ENCODE measurements at regions not wholly inside any gene's neighbourhood (a gene's known extent, or its start where the extent isn't known, plus 50 kb on each side); places are given as distances from the start of the nearest gene placed in this dataset.
"Not testable (repeated sequence)": the region's sequence is repeated elsewhere in the genome, so short reads cannot be mapped to it uniquely, and the experiment has no call there.

DNA sequence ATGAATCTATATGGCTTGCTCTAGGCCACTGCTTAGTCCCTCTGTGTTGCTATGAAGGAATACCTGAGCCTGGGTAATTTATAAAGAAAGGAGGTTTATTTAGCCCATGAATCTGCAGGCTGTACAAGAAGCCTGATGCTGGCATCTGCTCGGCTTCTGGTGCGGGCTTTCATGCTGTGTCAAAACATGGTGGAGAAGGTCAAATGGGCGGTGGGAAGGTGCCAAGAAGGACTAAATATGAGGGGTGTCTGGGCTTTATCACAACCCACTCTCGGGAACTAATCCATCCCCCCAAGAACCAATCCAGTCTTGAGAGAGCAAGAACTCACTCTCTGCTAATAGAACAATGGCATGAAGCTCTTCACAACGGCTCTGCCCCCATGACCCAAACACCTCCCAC, 481.6 kb downstream of the EIPR1 start:
- no peak for DNase-seq (ENCODE audit: low read depth)

DNA sequence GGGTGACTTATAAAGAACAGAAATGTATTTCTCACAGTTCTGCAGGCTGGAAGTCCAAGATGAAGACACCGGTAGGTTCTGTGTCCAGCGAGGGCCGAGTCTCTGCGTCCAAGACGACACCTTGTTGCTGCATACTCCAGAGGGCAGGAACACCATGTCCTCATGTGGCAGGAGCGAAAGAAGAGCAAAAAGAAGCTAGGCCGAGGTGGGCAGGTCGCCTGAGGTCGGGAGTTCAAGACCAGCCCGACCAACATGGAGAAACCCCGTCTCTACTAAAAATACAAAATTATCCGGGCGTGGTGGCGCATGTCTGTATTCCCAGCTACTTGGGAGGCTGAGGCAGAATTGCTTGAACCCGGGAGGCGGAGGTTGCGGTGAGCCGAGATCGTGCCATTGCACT, 483.6 kb downstream of the EIPR1 start:
- DNase-seq (ENCODE audit: low read depth) = not testable (repeated sequence)

DNA sequence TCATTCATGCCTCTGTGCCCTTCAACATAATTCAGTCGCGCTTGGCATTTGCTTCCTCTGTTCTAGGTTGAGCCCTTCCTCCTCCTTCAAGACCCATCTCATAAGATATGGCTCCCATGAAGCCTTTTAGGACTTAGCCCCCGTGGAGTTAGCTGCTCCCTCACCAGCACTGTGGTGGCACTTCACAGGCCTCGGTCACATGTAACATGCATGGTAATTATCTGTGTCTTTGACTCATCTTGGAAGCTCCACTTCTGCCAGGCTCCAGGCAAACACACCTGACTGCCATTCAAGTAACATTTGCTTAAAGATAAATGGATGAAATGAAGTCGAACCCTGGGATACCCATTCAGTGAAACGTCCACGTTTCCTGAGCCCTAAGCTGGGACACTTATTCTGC, 484.7 kb downstream of the EIPR1 start:
- no peak for DNase-seq (ENCODE audit: low read depth)

DNA sequence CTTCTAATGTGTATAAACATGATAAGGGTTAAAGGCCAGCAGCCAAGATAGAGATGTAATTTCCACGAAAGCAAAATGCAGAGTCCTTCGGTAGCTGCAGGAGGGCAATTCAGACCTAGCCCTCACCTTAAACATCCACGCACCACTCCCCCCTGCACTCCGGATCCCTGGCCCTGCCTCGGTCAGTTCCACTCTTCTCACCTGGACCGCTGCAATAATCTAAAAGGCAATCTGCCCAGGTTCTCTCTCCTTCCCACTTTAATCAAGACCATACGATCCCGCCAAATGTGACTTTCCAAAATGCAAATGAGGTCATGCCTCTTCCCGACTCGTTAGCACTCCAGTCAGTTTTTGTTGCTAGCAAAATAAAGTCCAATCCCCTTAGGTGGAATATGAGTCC, 485.2 kb downstream of the EIPR1 start:
- no peak for DNase-seq (ENCODE audit: low read depth)

DNA sequence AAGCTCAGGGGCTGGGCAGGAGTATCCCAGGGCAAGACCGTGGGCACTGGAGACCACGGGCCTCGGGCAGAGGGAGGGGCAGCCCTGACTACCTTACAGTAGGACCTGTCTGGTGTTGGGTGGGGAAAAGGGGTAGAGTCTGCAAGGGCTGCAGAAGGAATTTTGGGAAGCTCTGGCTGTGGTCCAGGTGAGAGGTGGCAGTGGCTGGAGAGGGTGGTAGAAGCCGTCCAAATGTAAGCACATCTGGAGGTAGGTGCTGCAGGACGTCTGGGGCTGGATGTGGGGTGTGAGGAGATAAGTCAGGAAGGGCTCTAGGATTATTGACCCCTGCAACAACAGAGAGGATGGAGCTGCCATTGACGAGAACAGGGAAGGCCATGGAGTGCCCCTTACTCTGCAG, 486.7 kb downstream of the EIPR1 start:
- no peak for DNase-seq (ENCODE audit: low read depth)

DNA sequence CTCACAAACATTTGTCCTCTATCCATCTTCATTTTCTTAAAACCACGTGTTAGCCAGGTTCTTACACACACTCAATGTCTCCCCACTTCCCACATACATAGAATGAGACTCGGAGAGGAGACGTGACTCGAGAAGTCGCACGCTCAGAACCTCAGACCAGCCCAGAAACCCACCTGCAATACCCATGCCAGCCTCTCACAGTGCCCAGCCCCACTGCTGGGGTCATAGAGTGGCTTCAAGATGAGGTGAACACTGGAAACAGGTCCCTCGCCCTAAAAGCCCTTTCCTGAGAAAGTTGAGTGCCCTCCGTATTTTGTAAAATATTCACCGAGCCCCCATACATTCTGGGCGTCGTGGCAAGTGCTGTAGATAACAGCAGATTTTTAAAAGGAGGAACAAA, 487.4 kb downstream of the EIPR1 start:
- no peak for DNase-seq (ENCODE audit: low read depth)

DNA sequence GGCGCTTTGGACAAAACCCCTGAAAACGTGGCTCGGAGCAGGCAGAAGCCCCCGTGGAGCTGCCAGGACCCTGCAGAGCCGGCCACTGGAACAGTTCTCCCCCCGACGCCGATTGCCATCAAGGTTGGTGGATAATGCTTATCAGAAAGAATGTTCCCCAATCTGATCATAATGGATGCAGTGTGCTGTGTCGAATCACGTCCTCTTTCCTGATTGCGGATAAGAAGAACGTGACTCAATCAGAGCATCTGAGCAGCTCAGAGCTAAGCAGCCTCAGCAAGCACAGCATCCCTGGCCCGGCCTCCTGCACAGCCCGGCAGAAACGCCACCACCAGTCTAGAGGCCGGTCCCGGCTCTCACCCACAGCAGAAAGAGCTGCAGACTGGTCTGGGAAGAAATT, 488.0 kb downstream of the EIPR1 start:
- DNase-seq (ENCODE audit: low read depth) = no peak

DNA sequence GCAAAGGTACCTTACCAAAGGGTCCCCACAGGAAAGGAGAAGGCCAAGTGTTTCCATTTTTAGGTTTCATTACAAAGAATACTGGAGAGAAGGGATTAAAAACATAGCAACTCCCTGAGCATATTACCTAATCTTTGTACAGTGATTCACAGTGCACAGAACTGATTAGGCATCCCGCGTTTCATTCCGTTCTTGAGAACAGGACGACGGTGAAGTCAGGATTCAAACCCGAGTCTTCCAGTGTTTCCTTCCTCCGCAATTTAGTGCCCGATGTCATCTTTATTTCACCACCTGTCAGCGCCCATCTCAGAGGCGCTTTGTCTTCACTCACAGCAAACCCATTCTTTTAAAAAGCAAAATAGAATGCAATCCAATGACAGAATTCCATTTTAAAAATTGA, 488.5 kb downstream of the EIPR1 start:
- DNase-seq (ENCODE audit: low read depth) = no peak

DNA sequence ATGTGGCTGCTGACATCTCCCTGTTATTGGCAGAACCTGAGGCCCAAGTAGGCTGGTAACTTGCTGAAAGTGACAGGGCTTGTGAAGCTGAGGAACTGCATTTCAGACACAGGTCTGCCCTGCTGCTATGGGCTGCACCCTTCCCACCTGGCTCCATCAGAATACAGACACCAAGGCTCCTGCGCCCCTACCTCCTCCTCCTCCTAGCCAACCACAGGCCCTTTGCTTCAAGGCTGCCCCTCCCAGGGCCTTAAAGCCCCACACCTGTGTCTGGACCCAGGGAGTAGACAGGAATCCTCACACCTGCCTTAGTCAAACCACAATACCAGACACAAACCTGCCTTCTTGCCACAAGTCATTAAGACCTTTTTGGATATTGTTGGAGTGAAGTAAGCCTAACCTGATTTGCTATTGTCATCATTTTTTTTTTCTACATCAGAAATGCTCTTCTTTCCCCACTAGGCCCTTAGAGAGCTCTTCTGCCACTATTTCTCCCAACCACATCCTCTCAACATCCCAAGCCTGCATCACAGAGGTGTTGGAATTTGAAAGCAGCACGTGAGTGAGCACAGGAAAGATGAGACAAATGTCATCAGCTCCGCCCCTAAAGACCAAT, 489.7 kb downstream of the EIPR1 start:
- DNase-seq (ENCODE audit: low read depth) = no peak

DNA sequence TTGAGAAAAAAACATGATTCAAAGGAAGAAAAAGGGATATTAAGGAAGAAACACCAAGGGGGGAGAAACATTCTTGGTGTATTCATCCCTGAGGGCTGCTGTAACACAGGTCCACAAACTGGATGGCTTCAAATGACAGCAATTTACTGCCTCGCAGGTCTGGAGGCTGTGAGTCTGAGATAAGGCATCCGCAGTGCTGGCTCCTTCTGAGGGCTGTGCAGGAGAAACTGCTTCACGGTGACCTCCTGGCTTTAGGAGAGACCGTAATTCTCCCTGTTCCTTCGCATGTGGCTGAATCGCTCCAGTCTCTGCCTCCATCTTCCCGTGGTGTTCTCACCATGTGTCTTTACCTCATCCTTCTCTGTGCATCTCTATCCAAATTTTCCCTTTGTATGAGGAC, 490.7 kb downstream of the EIPR1 start:
- no peak for DNase-seq (ENCODE audit: low read depth)

DNA sequence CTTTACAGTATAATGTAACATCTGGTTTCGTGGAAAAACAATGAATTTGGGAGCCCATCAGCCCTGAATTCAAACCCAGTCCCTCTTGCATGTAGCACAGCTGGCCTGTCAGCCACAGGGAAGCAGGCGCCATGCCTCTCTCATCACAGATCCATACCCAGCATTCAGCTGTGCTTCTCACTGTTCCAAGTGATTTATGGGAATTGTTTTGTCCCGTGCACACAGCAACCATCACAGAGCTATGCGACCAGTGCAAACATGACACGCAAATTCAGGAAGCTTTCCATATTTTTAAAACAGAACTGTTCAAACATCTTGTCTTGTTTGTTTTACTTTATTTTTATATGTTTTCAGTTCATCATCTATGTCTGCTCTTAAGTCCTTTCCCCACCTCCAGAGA, 496.1 kb downstream of the EIPR1 start:
- no peak for DNase-seq (ENCODE audit: low read depth)

DNA sequence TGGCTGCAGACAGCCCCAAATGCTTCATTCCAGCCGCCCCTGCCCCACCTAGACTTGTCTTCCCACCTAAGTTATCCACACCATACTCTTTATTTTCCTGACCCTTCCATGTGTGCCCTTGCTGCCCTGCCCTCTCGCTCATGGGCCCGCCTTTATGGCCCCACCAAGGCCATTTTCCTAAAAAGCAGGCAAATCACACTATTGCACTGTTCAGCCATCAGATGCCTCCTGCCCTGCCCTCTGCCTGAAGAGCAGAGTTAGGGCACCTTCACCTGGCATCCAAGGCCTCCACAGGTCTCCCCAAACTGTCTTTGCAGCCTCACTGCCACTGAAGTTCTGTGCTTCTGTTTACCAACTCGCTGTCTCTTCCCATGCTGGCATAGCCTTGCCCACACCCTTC, 496.7 kb downstream of the EIPR1 start:
- no peak for DNase-seq (ENCODE audit: low read depth)

DNA sequence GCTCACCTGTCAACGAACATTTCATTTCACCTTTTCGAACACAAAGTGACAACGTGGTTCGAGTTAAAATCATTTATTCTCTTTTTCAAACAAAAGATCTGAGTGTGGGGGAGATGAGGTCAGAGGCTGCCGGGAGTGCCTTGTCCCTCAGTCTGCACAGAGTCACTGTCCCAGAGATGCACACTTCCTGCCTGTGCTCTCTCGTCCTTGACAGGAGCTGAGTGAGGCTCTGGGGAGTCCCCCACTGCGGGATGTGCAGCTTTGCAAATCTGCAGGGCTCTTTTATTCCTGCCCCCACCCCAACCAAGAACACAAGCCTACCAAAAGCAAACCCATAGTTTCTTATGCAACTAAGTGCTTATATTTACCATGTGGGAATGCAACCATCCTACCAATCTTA, 497.8 kb downstream of the EIPR1 start:
- DNase-seq (ENCODE audit: low read depth) = no peak

DNA sequence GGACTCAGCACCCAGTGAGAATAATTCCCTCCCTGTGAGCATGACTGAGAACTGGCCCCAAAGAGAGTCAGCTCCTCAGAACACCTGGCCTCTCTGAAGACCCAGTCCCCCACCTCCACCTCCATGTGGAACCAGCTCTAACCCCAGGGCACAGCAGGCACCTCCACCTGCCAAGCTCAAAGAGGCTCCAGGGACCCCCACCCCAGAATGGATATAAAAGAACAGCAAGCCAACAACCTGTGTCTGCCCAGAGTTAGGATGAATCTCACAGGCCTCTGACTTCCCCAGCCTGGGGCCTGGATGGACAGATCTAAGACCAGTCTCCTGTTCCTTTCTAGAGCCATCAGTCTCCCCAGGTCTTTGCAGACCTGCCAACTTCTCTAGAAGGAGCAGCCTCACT, 498.5 kb downstream of the EIPR1 start:
- no peak for DNase-seq (ENCODE audit: low read depth)

DNA sequence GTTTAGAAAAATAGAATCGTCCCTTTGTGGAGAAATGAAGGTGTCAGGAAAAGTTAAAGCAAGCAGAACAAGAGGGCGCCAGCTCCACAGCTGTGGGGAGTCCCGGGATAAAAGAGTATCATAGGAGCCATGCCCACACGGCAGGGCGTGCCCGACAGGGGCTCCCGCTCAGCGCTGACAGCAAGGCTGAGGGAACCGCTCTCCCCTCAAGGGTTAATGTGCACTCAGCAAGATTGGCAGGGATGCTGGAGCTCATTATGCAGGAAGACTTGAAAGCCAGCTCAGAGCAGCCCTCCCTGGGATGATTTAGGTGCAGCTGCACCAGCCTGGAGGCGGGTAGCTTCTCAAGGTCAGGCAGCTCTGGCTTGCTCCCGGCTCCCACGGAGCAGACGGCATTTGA, 500.2 kb downstream of the EIPR1 start:
- DNase-seq (ENCODE audit: low read depth) = no peak

DNA sequence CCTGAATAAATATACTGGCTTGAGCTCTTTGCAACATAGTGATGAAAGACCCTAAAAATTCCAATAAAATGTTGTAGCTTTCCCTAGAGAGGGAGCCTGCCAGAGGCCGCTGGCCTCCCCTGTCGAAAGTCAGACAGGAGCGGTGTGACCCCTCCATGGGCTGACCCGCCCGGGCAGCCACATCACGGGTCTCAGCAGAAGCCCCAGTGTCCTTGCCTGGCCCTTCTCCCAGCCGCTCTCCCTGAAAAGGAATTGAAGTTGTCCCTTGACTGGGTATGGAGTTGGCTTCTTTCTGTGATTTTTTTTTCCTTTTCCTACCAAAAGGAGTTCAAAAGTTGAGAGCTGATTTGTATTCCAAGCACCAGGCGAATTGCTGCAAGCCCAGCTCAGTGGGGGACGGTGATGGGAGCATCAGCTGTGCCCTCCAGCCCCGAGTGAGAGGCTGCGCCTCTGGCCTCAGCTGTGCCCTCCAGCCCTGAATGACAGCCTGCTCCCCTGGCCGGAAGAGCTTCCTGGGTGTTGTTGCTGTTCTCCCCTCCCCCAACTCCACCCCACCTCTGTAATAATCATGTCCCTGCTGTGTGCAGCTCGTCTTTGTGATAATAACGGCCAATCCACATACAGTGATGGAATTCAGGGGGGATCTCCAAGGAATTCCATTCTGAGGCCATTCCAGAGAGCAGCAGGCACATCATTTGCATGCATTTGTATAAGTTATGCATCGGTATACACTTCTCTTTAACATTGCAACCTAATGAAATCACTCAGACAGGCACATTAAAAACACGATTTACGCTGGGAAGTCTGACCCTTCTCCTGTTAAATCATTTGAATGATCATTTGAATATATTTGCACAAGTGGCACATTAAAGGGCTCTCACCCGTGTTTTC, 501.0 kb downstream of the EIPR1 start:
- DNase-seq (ENCODE audit: low read depth) = no peak

DNA sequence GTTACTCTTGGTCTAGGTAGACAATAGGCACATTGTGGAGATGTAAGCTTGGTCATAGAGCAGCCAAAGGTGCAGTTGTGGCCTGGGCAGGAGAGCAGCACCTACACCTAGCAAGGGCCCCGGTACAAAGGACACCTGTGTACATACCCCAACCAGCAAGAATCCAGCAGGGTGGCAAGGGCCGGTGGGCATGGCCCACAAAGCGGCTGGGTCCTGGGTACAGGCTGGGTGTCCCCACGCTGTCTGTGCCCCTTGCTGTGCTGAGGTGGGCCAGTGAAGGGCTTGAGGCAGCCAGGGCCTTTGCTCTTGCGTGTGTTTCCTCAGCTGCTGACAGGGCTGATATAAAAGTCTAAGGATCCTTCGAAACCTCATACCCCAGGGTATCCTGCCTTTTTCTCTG, 501.8 kb downstream of the EIPR1 start:
- no peak for DNase-seq (ENCODE audit: low read depth)

DNA sequence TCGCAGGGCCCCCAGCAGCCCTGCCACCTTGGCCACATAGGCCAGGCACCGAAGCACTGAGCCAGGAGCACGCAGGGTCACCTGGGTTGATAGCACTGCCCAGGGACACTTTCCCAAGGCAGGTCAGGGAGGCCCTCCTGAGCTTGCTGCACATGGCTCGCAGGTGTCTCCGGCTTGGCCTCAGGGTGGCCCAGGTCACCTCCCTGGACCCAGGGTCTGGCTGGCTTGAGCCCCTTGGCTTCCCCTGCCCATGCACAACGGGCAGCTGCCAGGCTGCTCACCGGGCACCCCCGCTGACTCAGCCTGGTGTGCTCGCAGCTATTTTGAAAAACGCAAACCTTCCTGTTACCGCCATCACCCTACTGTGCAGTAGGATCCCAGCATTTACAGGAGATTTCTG, 502.3 kb downstream of the EIPR1 start:
- DNase-seq (ENCODE audit: low read depth) = no peak

DNA sequence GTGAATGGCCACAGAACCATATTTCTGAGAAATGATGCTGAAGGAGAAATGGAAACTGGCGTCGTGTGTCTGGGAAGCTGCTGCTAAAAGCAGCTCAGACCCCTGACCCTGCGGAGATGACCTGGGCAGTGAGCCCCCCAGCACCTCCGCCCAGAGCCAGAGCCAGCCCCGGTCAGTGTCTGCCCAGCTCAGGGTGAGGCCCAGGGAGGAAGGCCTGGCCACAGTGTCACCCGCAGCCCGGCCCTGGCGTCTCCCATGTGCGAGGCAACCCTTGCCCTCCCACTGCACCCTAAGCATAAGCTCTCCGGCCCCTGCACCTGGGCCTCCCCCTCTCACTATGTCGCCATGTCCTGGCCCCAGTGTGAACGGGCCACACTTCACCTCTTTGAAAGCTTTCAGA, 502.8 kb downstream of the EIPR1 start:
- no peak for DNase-seq (ENCODE audit: low read depth)

DNA sequence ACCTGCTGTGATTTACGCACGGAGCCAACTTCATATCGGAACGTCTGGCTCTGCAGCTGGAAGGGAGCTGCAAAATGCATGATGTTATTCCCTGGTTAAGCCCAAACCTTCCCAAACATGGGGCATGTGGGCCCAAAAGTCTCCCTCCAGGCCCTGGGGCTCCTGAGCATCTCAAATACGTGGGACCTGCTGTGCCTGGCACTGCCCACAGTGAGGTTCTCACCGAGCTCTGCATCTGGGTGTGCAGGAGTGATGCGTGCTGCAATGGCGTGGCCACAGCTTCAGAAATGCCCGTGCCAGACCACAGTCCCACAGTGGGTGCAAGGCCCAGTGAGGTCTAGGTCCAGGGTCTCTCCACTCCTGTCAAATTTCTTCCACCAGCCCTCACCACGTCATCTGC, 503.3 kb downstream of the EIPR1 start:
- DNase-seq (ENCODE audit: low read depth) = no peak

DNA sequence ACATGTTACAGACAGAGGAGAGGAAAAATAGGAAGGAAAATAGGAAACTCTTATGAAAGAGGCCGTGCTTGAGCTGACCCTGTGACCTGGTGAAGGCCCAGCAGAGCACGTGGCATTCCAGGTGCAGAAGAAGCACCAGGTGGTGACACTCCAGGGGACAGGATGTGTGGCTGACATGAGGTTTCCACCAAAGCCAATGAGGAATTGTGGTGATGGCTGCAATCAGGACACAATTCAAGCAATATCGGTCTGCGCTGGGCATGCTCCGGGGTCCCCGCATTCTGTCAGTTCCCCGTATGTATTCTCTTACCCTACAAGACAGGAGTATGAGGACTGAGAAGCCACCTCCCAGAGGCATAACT, 504.2 kb downstream of the EIPR1 start:
- DNase-seq (ENCODE audit: low read depth) = no peak

DNA sequence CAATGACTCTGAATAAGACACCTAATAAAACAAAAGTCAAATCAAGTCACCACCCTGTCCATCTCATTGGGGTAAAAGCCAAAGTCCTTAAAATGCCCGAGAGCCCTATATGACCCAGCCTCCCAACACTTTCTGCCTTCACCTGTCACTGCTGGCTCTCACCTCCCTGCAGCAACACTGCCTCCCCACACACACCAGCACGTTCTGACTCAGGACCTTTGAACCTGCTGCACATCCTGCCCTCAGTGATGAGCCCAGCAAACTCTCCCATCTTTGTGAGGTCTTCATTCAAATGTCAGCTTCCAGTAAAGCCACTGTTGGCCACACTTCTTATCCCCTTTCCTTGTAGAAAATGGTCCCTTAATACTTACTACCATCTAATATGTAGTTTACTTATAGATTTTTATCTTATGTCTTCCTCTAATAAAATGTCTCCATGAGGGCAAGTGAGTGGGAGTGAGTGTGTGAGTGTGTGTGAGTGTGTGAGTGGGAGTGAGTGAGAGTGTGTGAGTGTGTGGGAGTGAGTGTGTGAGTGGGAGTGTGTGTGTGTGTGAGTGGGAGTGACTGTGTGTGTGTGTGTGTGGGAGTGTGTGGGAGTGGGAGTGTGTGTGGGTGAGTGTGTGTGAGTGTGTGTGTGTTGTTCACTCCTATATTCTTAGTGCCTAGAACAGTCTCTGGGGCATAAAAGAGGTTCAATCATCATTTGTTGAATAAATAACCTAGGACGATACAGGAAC, 504.7 kb downstream of the EIPR1 start:
- DNase-seq (ENCODE audit: low read depth) = no peak

DNA sequence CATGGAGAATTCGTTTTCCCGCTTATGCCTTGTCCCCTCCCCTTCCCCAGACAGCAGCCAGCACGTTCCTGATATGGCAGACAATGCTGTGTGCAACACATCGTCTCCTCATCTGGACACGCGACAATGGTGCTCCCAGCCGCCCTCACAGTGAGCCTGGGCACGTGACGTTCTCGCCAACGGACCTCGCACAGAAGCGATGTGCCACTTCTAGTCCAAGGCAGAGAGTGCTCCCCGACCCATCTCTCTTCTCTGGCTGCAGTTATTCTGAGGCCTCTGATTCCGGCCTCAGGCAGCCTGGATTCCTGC, 505.4 kb downstream of the EIPR1 start:
- DNase-seq (ENCODE audit: low read depth) = no peak

Measured in stimulated activated CD8-positive, alpha-beta memory T cell treated with anti-CD3 and anti-CD28 coated beads, Interleukin-7, amount 100 ng/mL, for 24 hours (primary cell).